Stomach (tissue), 8 donors: ENCODE measurements at regions not wholly inside any gene's neighbourhood (a gene's known extent, or its start where the extent isn't known, plus 50 kb on each side); places are given as distances from the start of the nearest gene placed in this dataset.

Experiments used
- DNase-seq, 2 donors: peaks; one replicate each; pipeline versions ENCODE4 v3.0.0 to v3.0.0-alpha.2; 2013 to 2019
- H3K27ac ChIP-seq, 5 donors: fragments of 200-600 bp in 4 of 5; sonication (generic) in 4 of 5; one replicate each; pipeline ENCODE4 v1.5.1; 2013 to 2019; ENCODE audit warnings: mild to moderate bottlenecking in 1 of 5, moderate library complexity in 1 of 5
- H3K27me3 ChIP-seq, 3 donors: fragments of 200-600 bp; sonication (generic); one replicate each; pipeline ENCODE4 v1.5.1; 2017 to 2019; ENCODE audit warnings: mixed run types in 1 of 3
- H3K36me3 ChIP-seq, 4 donors: fragments of 200-600 bp; sonication (generic); 1 replicate in 3 of 4; 2 replicates in 1 of 4; pipeline ENCODE4 v1.5.1; 2016 to 2019
- H3K4me1 ChIP-seq, 4 donors: fragments of 200-600 bp; sonication (generic); one replicate each; pipeline ENCODE4 v1.5.1; 2016 to 2019
- H3K4me3 ChIP-seq, 4 donors: fragments of 200-600 bp; sonication (generic) in 3 of 4; one replicate each; pipeline ENCODE4 v1.5.1; 2016 to 2019; ENCODE audit warnings: mild to moderate bottlenecking in 1 of 4
- H3K9me3 ChIP-seq, 4 donors: fragments of 200-600 bp; sonication (generic); one replicate each; pipeline ENCODE4 v1.5.1; 2016 to 2019
- CTCF ChIP-seq, 7 experiments: fragments of 450-650 bp in 4 of 7; fragments of 200-600 bp in 3 of 7; sonication (generic) in 3 of 7; IDR thresholded peaks; one replicate each; pipeline ENCODE4 v1.5.1; 2016 to 2019; ENCODE audit warnings: antibody characterized with exemption in 7 of 7, control low read depth in 2 of 7, mild to moderate bottlenecking in 1 of 7
- EP300 ChIP-seq: sonication (generic); formaldehyde crosslinking; IDR thresholded peaks from one replicate; pipeline ENCODE4 v1.6.1; 2017; ENCODE audit warnings: antibody characterized with exemption
- POLR2A ChIP-seq, 4 donors: fragments of 450-650 bp; IDR thresholded peaks; one replicate each; pipeline ENCODE4 v1.6.1; 2016; ENCODE audit warnings: antibody characterized with exemption in 4 of 4, control low read depth in 2 of 4, mild to moderate bottlenecking in 1 of 4, moderate library complexity in 1 of 4
- POLR2AphosphoS5 ChIP-seq, 3 donors: sonication (generic); formaldehyde crosslinking; IDR thresholded peaks; one replicate each; pipeline ENCODE4 v1.6.1; 2016; ENCODE audit warnings: antibody characterized with exemption in 3 of 3
- WGBS, 5 donors: extraction: QIAGEN DNeasy Blood & Tissue Kit in 3 of 5; methylation state at CpG; one replicate each; pipeline versions ENCODE4 v1.1.5 to v1.1.7; 2013 to 2018; 5-methylcytosine and 5-hydroxymethylcytosine counted together
- intact Hi-C: fragments of 100-400 bp; cut with DNase I; formaldehyde crosslinking; loops from one replicate; pipeline ENCODE4 v1.15.1; 2023; ENCODE audit warnings: low total_unique reads
- donor health status: healthy with polysubstance abuse.
- donor health status: Bipolar disorder and iron deficiency.
- donor health status: healthy.

- TF ChIP-seq POLR2A (IDR thresholded peaks at IDR 0.05) = no peak
- no peak for TF ChIP-seq EP300
- no peak for TF ChIP-seq CTCF (IDR thresholded peaks at IDR 0.05)
- TF ChIP-seq POLR2AphosphoS5 (IDR thresholded peaks at IDR 0.05) = no peak
- H3K27ac ChIP-seq = no peak overlapping the region
- no peak for DNase-seq
- H3K27me3 ChIP-seq = no peaks in the 10 kb centered on the region
- intact Hi-C loops = no loop called here
- H3K36me3 ChIP-seq = no peaks in the 10 kb centered on the region
- H3K4me3 ChIP-seq = no peak overlapping the region
- H3K4me1 ChIP-seq = no peaks in the 10 kb centered on the region
- peaks cover 0 to 10% (median 5%) of the 10 kb centered on the region in 4 donors for H3K9me3 ChIP-seq
- WGBS, 5 donors = 33 to 55% (median 40%) methylated on average over 1 of the region's 1 CpG
Measured at GRCh38 chr18:60784161-60784560, 411.6 kb upstream of the MC4R start.

- Histone ChIP-seq H3K4me1 (no peaks in the 10 kb centered on the region), H3K4me3 (no peak overlapping the region), H3K27me3 (no peaks in the 10 kb centered on the region), H3K27ac (no peak overlapping the region), H3K36me3 (no peaks in the 10 kb centered on the region), H3K9me3 (peaks cover 0 to 9% (median 0%) of the 10 kb centered on the region in 4 donors)
- intact Hi-C loops = no loop called here
- DNase-seq = no peak
- TF ChIP-seq EP300 = no peak
- no peak for TF ChIP-seq POLR2A (IDR thresholded peaks at IDR 0.05)
- no peak for TF ChIP-seq POLR2AphosphoS5 (IDR thresholded peaks at IDR 0.05)
- no peak for TF ChIP-seq CTCF (IDR thresholded peaks at IDR 0.05)
- WGBS, 5 donors = 61 to 76% (median 75%) methylated on average over 5 of the region's 5 CpGs
Measured at GRCh38 chr18:60794802-60795201, 422.2 kb upstream of the MC4R start.

- Histone ChIP-seq H3K4me1 (no peaks in the 10 kb centered on the region), H3K36me3 (no peaks in the 10 kb centered on the region), H3K27me3 (no peaks in the 10 kb centered on the region), H3K9me3 (peaks cover 0 to 6% (median 2%) of the 10 kb centered on the region in 4 donors), H3K4me3 (no peak overlapping the region), H3K27ac (no peak overlapping the region)
- intact Hi-C loops = no loop called here
- DNase-seq = no peak
- TF ChIP-seq EP300 = no peak
- TF ChIP-seq POLR2A (IDR thresholded peaks at IDR 0.05) = no peak
- TF ChIP-seq POLR2AphosphoS5 (IDR thresholded peaks at IDR 0.05) = no peak
- no peak for TF ChIP-seq CTCF (IDR thresholded peaks at IDR 0.05)
- WGBS, 5 donors = 36 to 56% (median 43%) methylated on average over 3 of the region's 3 CpGs
Measured at GRCh38 chr18:60804415-60804814, 431.8 kb upstream of the MC4R start.

- no peaks in the 10 kb centered on the region for H3K36me3 ChIP-seq
- no peaks in the 10 kb centered on the region for H3K9me3 ChIP-seq
- no peak overlapping the region for H3K4me3 ChIP-seq
- WGBS, 5 donors = 73 to 91% (median 87%) methylated on average over 2 of the region's 2 CpGs
- intact Hi-C loops = no loop called here
- no peaks in the 10 kb centered on the region for H3K4me1 ChIP-seq
- no peaks in the 10 kb centered on the region for H3K27me3 ChIP-seq
- no peak overlapping the region for H3K27ac ChIP-seq
- DNase-seq = peak in 1 of 2 donors; percentile 4
- no peak for TF ChIP-seq POLR2AphosphoS5 (IDR thresholded peaks at IDR 0.05)
- TF ChIP-seq CTCF (IDR thresholded peaks at IDR 0.05) = no peak
- no peak for TF ChIP-seq POLR2A (IDR thresholded peaks at IDR 0.05)
- no peak for TF ChIP-seq EP300
Measured at GRCh38 chr18:60809937-60810336, 437.4 kb upstream of the MC4R start.
